ENCODE measurements at regions not wholly inside any gene's neighbourhood (a gene's known extent, or its start where the extent isn't known, plus 50 kb on each side); places are given as distances from the start of the nearest gene placed in this dataset.

GRCh38 chr9:692636-693129 lies 148.8 kb upstream of the DMRT1 start (continued):
- TF ChIP-seq, protein P1, sequence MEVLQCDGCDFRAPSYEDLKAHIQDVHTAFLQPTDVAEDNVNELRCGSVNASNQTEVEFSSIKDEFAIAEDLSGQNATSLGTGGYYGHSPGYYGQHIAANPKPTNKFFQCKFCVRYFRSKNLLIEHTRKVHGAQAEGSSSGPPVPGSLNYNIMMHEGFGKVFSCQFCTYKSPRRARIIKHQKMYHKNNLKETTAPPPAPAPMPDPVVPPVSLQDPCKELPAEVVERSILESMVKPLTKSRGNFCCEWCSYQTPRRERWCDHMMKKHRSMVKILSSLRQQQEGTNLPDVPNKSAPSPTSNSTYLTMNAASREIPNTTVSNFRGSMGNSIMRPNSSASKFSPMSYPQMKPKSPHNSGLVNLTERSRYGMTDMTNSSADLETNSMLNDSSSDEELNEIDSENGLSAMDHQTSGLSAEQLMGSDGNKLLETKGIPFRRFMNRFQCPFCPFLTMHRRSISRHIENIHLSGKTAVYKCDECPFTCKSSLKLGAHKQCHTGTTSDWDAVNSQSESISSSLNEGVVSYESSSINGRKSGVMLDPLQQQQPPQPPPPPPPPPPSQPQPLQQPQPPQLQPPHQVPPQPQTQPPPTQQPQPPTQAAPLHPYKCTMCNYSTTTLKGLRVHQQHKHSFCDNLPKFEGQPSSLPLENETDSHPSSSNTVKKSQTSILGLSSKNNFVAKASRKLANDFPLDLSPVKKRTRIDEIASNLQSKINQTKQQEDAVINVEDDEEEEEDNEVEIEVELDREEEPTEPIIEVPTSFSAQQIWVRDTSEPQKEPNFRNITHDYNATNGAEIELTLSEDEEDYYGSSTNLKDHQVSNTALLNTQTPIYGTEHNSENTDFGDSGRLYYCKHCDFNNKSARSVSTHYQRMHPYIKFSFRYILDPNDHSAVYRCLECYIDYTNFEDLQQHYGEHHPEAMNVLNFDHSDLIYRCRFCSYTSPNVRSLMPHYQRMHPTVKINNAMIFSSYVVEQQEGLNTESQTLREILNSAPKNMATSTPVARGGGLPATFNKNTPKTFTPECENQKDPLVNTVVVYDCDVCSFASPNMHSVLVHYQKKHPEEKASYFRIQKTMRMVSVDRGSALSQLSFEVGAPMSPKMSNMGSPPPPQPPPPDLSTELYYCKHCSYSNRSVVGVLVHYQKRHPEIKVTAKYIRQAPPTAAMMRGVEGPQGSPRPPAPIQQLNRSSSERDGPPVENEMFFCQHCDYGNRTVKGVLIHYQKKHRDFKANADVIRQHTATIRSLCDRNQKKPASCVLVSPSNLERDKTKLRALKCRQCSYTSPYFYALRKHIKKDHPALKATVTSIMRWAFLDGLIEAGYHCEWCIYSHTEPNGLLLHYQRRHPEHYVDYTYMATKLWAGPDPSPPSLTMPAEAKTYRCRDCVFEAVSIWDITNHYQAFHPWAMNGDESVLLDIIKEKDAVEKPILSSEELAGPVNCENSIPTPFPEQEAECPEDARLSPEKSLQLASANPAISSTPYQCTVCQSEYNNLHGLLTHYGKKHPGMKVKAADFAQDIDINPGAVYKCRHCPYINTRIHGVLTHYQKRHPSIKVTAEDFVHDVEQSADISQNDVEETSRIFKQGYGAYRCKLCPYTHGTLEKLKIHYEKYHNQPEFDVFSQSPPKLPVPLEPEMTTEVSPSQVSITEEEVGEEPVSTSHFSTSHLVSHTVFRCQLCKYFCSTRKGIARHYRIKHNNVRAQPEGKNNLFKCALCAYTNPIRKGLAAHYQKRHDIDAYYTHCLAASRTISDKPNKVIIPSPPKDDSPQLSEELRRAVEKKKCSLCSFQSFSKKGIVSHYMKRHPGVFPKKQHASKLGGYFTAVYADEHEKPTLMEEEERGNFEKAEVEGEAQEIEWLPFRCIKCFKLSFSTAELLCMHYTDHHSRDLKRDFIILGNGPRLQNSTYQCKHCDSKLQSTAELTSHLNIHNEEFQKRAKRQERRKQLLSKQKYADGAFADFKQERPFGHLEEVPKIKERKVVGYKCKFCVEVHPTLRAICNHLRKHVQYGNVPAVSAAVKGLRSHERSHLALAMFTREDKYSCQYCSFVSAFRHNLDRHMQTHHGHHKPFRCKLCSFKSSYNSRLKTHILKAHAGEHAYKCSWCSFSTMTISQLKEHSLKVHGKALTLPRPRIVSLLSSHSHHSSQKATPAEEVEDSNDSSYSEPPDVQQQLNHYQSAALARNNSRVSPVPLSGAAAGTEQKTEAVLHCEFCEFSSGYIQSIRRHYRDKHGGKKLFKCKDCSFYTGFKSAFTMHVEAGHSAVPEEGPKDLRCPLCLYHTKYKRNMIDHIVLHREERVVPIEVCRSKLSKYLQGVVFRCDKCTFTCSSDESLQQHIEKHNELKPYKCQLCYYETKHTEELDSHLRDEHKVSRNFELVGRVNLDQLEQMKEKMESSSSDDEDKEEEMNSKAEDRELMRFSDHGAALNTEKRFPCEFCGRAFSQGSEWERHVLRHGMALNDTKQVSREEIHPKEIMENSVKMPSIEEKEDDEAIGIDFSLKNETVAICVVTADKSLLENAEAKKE (CRISPR knock-in tag; IDR thresholded peaks at IDR 0.05) = no peak
- no peak for TF ChIP-seq ZNF331 (CRISPR knock-in tag; IDR thresholded peaks at IDR 0.05; ENCODE audit: low read depth)

DNA sequence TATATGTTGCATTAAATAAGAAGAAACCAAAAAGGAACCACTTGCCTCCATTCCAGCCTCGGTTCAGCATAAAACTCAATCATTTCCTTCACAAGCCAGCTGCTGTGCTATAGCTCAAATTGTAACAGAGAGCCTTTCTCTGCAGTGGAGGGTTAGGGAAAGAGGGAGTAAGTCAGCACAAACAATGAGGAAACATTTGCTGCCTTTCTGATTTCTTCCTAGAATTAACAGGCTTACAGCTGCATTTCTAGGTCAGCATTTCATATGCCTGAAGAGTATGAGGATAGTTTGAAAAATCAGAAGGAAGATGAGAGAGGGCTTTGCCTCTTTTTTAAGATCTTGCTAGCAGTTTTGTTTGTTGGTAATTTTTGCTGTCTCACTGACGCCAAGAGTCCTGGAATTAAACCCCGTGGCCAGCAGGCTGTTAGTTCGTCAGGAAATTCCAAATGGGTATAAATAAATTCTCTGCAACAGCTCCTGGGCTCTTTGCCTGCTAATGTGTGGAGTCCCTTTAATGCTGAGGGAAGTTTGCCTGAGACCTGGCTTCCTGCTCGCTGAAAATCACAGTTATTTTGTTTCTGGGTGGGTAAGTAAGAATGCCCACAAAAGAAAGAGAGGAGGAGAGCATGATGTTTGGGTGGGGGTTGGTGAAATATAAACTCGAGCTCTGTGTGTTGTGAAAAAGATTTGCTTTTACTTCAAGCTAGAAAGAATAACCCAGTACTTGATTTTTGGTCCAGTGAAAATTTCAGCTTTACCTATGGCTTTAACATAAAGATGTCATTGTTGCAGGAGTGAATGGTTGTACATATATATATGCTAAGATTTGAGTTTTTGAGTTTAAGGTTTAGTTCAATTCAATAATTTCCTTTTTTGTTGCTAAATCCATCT lies 148.1 kb upstream of the DMRT1 start:
- H3K27ac ChIP-seq (ENCODE audit: low read depth) = 0 out of 2 replicates have a peak overlapping the region, but pooled peaks have one; percentile 17
- no peak overlapping the region for H3K4me2 ChIP-seq
- H3K9me2 ChIP-seq (ENCODE audit: insufficient read depth) = no peaks in the 10 kb centered on the region
- H3K79me2 ChIP-seq (replicated peaks; ENCODE audit: insufficient read depth) = no peaks in the 10 kb centered on the region; the same call in 1 of the 2 replicates
- peaks cover 5% of the 10 kb centered on the region for H3K27me3 Mint-ChIP-seq (ENCODE audit: insufficient read depth, low read depth, poor library complexity)
- H3K9me3 Mint-ChIP-seq = no peaks in the 10 kb centered on the region
- H3K27me3 ChIP-seq (ENCODE audit: insufficient read depth) = no peaks in the 10 kb centered on the region
- no peaks in the 10 kb centered on the region for H3K36me3 Mint-ChIP-seq (ENCODE audit: low read depth)
- no peaks in the 10 kb centered on the region; the same call in 1 of the 2 replicates for H4K20me1 ChIP-seq (replicated peaks; ENCODE audit: insufficient read depth)
- no peak overlapping the region for H3K4me3 ChIP-seq
- ATAC-seq (peak; percentile 64), DNase-seq (ENCODE audit: low spot score) (peak; percentile 37)
- H3K4me1 ChIP-seq (ENCODE audit: insufficient read depth) = peaks cover 21% of the 10 kb centered on the region
- peaks cover 38% of the 10 kb centered on the region for H3K4me1 Mint-ChIP-seq
- H3K4me3 Mint-ChIP-seq = peak overlapping the region; percentile 4; the same call in 1 of the 3 replicates
- H2AFZ ChIP-seq = no peak overlapping the region
- no peaks in the 10 kb centered on the region for H3K36me3 ChIP-seq (ENCODE audit: insufficient read depth)
- no peaks in the 10 kb centered on the region for H3F3A ChIP-seq (replicated peaks; ENCODE audit: low read depth)
- peak overlapping the region; percentile 91 for H3K27ac Mint-ChIP-seq
- TF ChIP-seq, protein P1 (CRISPR knock-in tag; IDR thresholded peaks at IDR 0.05) = no peak
- TF ChIP-seq, protein P2, sequence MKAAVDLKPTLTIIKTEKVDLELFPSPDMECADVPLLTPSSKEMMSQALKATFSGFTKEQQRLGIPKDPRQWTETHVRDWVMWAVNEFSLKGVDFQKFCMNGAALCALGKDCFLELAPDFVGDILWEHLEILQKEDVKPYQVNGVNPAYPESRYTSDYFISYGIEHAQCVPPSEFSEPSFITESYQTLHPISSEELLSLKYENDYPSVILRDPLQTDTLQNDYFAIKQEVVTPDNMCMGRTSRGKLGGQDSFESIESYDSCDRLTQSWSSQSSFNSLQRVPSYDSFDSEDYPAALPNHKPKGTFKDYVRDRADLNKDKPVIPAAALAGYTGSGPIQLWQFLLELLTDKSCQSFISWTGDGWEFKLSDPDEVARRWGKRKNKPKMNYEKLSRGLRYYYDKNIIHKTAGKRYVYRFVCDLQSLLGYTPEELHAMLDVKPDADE (IDR thresholded peaks at IDR 0.05) = no peak
- TF ChIP-seq ZNF331 (CRISPR knock-in tag; IDR thresholded peaks at IDR 0.05; ENCODE audit: low read depth) (no peak), NANOG (IDR thresholded peaks at IDR 0.05; ENCODE audit: borderline replicate concordance) (no peak), CREB1 (CRISPR knock-in tag; IDR thresholded peaks at IDR 0.05; ENCODE audit: low read depth) (no peak)

Data from GM23338 (cell line).